GM12878 (cell line): ENCODE measurements at regions not wholly inside any gene's neighbourhood (a gene's known extent, or its start where the extent isn't known, plus 50 kb on each side); places are given as distances from the start of the nearest gene placed in this dataset.

Source experiments
- ATAC-seq: fragments of 200-7000 bp; cut with Tn5 transposase; 3 replicates; pipeline ENCODE4 v1.9.1; 2020; ENCODE audit warnings: mild to moderate bottlenecking, moderate library complexity
- BruUV-seq: library from RNA; stranded (reverse); fragments of 400-500 nt; replicated peaks from 2 replicates; lab custom pipeline; 2021; lab: Mats Ljungman, UMichigan
- CTCF ChIA-PET: fragments of 300-600 bp; sonication (Branson Sonifier 250); formaldehyde crosslinking; extraction: SDS; loops from one replicate; lab custom pipeline; 2021; ENCODE audit warnings: inconsistent platforms; lab: Yijun Ruan, JAX
- POLR2A ChIA-PET: fragments of 350-600 bp; formaldehyde crosslinking; extraction: SDS; loops from one replicate; lab custom pipeline; 2021; ENCODE audit warnings: inconsistent platforms; lab: Charles Lee
- RAD21 ChIA-PET: fragments of 300-600 bp; sonication (Branson Sonifier 250); formaldehyde crosslinking; loops from one replicate; lab custom pipeline; 2023; ENCODE audit warnings: antibody characterized with exemption; ENCODE audit not compliant: unreplicated experiment; lab: Charles Lee
- SMC1A ChIA-PET: fragments of 300-600 bp; sonication (Branson Sonifier 250); formaldehyde crosslinking; loops from one replicate; lab custom pipeline; 2023; ENCODE audit not compliant: unreplicated experiment, uncharacterized antibody; lab: Charles Lee
- DNase-seq: peaks from one replicate; pipeline ENCODE4 v3.0.0-alpha.2; 2011; ENCODE audit warnings: low read depth, low spot score
- FAIRE-seq: peaks from 3 replicates; lab custom pipeline; 2011; peaks lifted over from hg19 to GRCh38; lab: Jason Lieb, UNC
- H2AFZ ChIP-seq: 2 replicates; pipeline ENCODE4 v1.6.0; 2011; ENCODE audit warnings: low read depth, low read length, control low read depth; ENCODE audit not compliant: control insufficient read depth
- H3K27ac ChIP-seq: 2 replicates; pipeline ENCODE4 v1.5.1; 2011; ENCODE audit warnings: control low read depth; ENCODE audit not compliant: control insufficient read depth, insufficient read depth
- H3K27me3 ChIP-seq, 2 experiments: replicated peaks in 1 of 2; 2 replicates each; pipeline versions ENCODE4 v1.6.0 to v1.6.1; 2011; ENCODE audit warnings: low read length in 1 of 2; ENCODE audit not compliant: control insufficient read depth in 2 of 2, insufficient read depth in 2 of 2
- H3K36me3 ChIP-seq, 2 experiments: 2 replicates each; pipeline ENCODE4 v1.5.1; 2011; ENCODE audit warnings: low read length in 1 of 2; ENCODE audit not compliant: control insufficient read depth in 2 of 2, insufficient read depth in 2 of 2
- H3K4me1 ChIP-seq: 2 replicates; pipeline ENCODE4 v1.6.1; 2011; ENCODE audit warnings: mild to moderate bottlenecking, low read length, moderate library complexity, mixed read lengths; ENCODE audit not compliant: control insufficient read depth, insufficient read depth
- H3K4me2 ChIP-seq: 2 replicates; pipeline ENCODE4 v1.6.0; 2011; ENCODE audit warnings: control low read depth; ENCODE audit not compliant: control insufficient read depth, insufficient read depth
- H3K4me3 ChIP-seq: fragments of 200-600 bp; sonication (generic); 2 replicates; pipeline ENCODE4 v1.5.1; 2016
- H3K79me2 ChIP-seq: 2 replicates; pipeline ENCODE4 v1.6.0; 2011; ENCODE audit warnings: low read length; ENCODE audit not compliant: control insufficient read depth, insufficient read depth
- H3K9ac ChIP-seq: 2 replicates; pipeline ENCODE4 v1.8.0; 2011; ENCODE audit warnings: low read length, control low read depth, mixed read lengths; ENCODE audit not compliant: control insufficient read depth, insufficient read depth
- H3K9me3 ChIP-seq: replicated peaks from 3 replicates; pipeline ENCODE4 v1.5.1; 2011; ENCODE audit warnings: mild to moderate bottlenecking, low read length; ENCODE audit not compliant: control insufficient read depth, insufficient read depth
- H4K20me1 ChIP-seq: 2 replicates; pipeline ENCODE4 v1.6.0; 2011; ENCODE audit not compliant: control insufficient read depth, insufficient read depth
- CREM ChIP-seq: IDR thresholded peaks from 2 replicates; pipeline ENCODE4 v1.6.1; 2014; ENCODE audit warnings: antibody characterized with exemption, low read depth
- E2F8 ChIP-seq: fragments of 450-650 bp; IDR thresholded peaks from 2 replicates; pipeline ENCODE4 v1.6.1; 2018; ENCODE audit warnings: mild to moderate bottlenecking, low read depth, moderate library complexity; ENCODE audit not compliant: partially characterized antibody
- ESRRA ChIP-seq: IDR thresholded peaks from 2 replicates; pipeline ENCODE4 v1.6.1; 2012; ENCODE audit warnings: mild to moderate bottlenecking, low read length, improper control_type of control experiment
- FOXM1 ChIP-seq: IDR thresholded peaks from 2 replicates; pipeline ENCODE4 v1.6.1; 2012; ENCODE audit warnings: low read depth, mild to moderate bottlenecking, inconsistent platforms, low read length, moderate library complexity
- MAX ChIP-seq: IDR thresholded peaks from 2 replicates; pipeline ENCODE4 v1.6.1; 2012; ENCODE audit warnings: low read depth, low read length, improper control_type of control experiment
- MLLT1 ChIP-seq: fragments of 450-650 bp; IDR thresholded peaks from 2 replicates; pipeline ENCODE4 v1.6.1; 2016; ENCODE audit warnings: mild to moderate bottlenecking
- NFIC ChIP-seq: IDR thresholded peaks from 2 replicates; pipeline ENCODE4 v1.6.1; 2012; ENCODE audit warnings: low read depth, mild to moderate bottlenecking, inconsistent platforms, low read length, moderate library complexity
- POLR2AphosphoS5 ChIP-seq: IDR thresholded peaks from 2 replicates; pipeline ENCODE4 v1.6.1; 2011; ENCODE audit warnings: mild to moderate bottlenecking, low read length, inconsistent platforms
- REST ChIP-seq: IDR thresholded peaks from 2 replicates; pipeline ENCODE4 v1.6.1; 2012; ENCODE audit warnings: mild to moderate bottlenecking, low read depth, low read length
- SIN3A ChIP-seq: IDR thresholded peaks from 2 replicates; pipeline ENCODE4 v1.6.1; 2012; ENCODE audit warnings: low read depth, low read length, improper control_type of control experiment
- ZBED1 ChIP-seq: IDR thresholded peaks from 2 replicates; pipeline ENCODE4 v1.6.1; 2016; ENCODE audit warnings: borderline replicate concordance
- ZBTB40 ChIP-seq: fragments of 450-650 bp; IDR thresholded peaks from 2 replicates; pipeline ENCODE4 v1.6.1; 2016; ENCODE audit warnings: mild to moderate bottlenecking, moderate library complexity, borderline replicate concordance
- ZNF384 ChIP-seq: IDR thresholded peaks from 2 replicates; pipeline ENCODE4 v1.6.1; 2012; ENCODE audit warnings: low read depth, mild to moderate bottlenecking, low read length, improper control_type of control experiment, borderline replicate concordance
- WGBS: methylation state at CpG from one replicate; pipeline ENCODE4 v1.1.6; 2016; ENCODE audit warnings: low lambda C conversion rate; ENCODE audit not compliant: insufficient replicate concordance, insufficient coverage; ENCODE audit errors: missing lambda C conversion rate; 5-methylcytosine and 5-hydroxymethylcytosine counted together
- in situ Hi-C: fragments of 300-500 bp; cut with MboI; formaldehyde crosslinking; loops from 9 replicates; pipeline ENCODE4 v1.14.3; 2018; ENCODE audit warnings: mixed read lengths
- intact Hi-C: fragments of 100-400 bp; cut with micrococcal nuclease; formaldehyde crosslinking; loops from one replicate; pipeline ENCODE4 v1.14.2; 2022; ENCODE audit not compliant: unreplicated experiment

GRCh38 chrX:148288451-148288850, 212.0 kb upstream of the AFF2 start:
- SMC1A ChIA-PET: no interaction called here
- FAIRE-seq (no peak), ATAC-seq (no peak), DNase-seq (no peak)
- RAD21 ChIA-PET: no interaction called here
- Histone ChIP-seq H2AFZ (no peak overlapping the region), H4K20me1 (no peaks in the 10 kb centered on the region), H3K27me3 (no peaks in the 10 kb centered on the region), H3K9ac (no peak overlapping the region), H3K9me3 (no peaks in the 10 kb centered on the region), H3K4me1 (no peaks in the 10 kb centered on the region), H3K4me3 (no peak overlapping the region), H3K79me2 (no peaks in the 10 kb centered on the region), H3K27ac (no peak overlapping the region), H3K4me2 (no peak overlapping the region), H3K36me3 (no peaks in the 10 kb centered on the region)
- intact Hi-C loops: no loop called here
- WGBS: 22% methylated on average over 3 of the region's 3 CpGs
- CTCF ChIA-PET: no interaction called here
- in situ Hi-C loops: no loop called here
- POLR2A ChIA-PET: no interaction called here
- no TSS peak for BruUV-seq
- TF ChIP-seq POLR2AphosphoS5 (no peak), CREM (no peak), REST (no peak), ZBTB40 (no peak), MAX (no peak), FOXM1 (no peak), ESRRA (no peak), E2F8 (no peak), MLLT1 (no peak), ZNF384 (no peak), NFIC (no peak), SIN3A (no peak), ZBED1 (no peak)
